WTC11 (cell line): ENCODE measurements at regions not wholly inside any gene's neighbourhood (a gene's known extent, or its start where the extent isn't known, plus 50 kb on each side); places are given as distances from the start of the nearest gene placed in this dataset.

Source experiments
- HMGA2 ChIP-seq: fragments of 250-450 bp; sonication (Bioruptor Pico); IDR thresholded peaks from 2 replicates; pipeline ENCODE4 v1.4.0; 2021; ENCODE audit warnings: mild to moderate bottlenecking, moderate library complexity
- TF ChIP-seq, protein P1 (sequence below): sonication (generic); formaldehyde crosslinking; IDR thresholded peaks from 2 replicates; pipeline ENCODE4 v1.8.1; 2022; ENCODE audit warnings: mild to moderate bottlenecking, moderate library complexity, missing genetic modification reagents
- TF ChIP-seq, protein P2 (sequence below): sonication (generic); formaldehyde crosslinking; IDR thresholded peaks from 2 replicates; pipeline ENCODE4 v1.8.0; 2022; ENCODE audit warnings: mild to moderate bottlenecking, missing genetic modification reagents
- TF ChIP-seq, protein P3 (sequence below): fragments of 200-600 bp; IDR thresholded peaks from 2 replicates; pipeline ENCODE4 v1.8.0; 2022; ENCODE audit warnings: antibody characterized with exemption

GRCh38 chr4:181796502-181796901 lies 446.7 kb upstream of the TENM3 start:
- TF ChIP-seq, protein P1, sequence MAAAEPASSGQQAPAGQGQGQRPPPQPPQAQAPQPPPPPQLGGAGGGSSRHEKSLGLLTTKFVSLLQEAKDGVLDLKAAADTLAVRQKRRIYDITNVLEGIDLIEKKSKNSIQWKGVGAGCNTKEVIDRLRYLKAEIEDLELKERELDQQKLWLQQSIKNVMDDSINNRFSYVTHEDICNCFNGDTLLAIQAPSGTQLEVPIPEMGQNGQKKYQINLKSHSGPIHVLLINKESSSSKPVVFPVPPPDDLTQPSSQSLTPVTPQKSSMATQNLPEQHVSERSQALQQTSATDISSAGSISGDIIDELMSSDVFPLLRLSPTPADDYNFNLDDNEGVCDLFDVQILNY (CRISPR knock-in tag) = no peak
- TF ChIP-seq, protein P2, sequence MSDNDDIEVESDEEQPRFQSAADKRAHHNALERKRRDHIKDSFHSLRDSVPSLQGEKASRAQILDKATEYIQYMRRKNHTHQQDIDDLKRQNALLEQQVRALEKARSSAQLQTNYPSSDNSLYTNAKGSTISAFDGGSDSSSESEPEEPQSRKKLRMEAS (CRISPR knock-in tag) = no peak
- TF ChIP-seq, protein P3, sequence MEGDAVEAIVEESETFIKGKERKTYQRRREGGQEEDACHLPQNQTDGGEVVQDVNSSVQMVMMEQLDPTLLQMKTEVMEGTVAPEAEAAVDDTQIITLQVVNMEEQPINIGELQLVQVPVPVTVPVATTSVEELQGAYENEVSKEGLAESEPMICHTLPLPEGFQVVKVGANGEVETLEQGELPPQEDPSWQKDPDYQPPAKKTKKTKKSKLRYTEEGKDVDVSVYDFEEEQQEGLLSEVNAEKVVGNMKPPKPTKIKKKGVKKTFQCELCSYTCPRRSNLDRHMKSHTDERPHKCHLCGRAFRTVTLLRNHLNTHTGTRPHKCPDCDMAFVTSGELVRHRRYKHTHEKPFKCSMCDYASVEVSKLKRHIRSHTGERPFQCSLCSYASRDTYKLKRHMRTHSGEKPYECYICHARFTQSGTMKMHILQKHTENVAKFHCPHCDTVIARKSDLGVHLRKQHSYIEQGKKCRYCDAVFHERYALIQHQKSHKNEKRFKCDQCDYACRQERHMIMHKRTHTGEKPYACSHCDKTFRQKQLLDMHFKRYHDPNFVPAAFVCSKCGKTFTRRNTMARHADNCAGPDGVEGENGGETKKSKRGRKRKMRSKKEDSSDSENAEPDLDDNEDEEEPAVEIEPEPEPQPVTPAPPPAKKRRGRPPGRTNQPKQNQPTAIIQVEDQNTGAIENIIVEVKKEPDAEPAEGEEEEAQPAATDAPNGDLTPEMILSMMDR = no peak
- no peak for TF ChIP-seq HMGA2 (CRISPR knock-in tag)
